Iris pigment epithelial cell (primary cell): ENCODE measurements at regions not wholly inside any gene's neighbourhood (a gene's known extent, or its start where the extent isn't known, plus 50 kb on each side); places are given as distances from the start of the nearest gene placed in this dataset.
A peak's percentile ranks its signal among the peaks of the same experiment; 100 is the strongest.
"Not testable (repeated sequence)": the region's sequence is repeated elsewhere in the genome, so short reads cannot be mapped to it uniquely, and the experiment has no call there.

ENCODE experiments used
- DNase-seq: peaks from one replicate; pipeline ENCODE4 v3.0.0-alpha.2; 2011; ENCODE audit warnings: low read depth

- DNase-seq, result no peak
Measured at GRCh38 chr5:115469904-115470516, 74.6 kb downstream of the FEM1C start.

GRCh38 chr5:115467628-115468027, 76.9 kb downstream of the FEM1C start:
- DNase-seq, result peak; percentile 48

- no peak for DNase-seq
Measured at GRCh38 chr5:115465431-115465830, 79.1 kb downstream of the FEM1C start.

- DNase-seq, result no peak
Measured at GRCh38 chr5:115463983-115464382, 80.6 kb downstream of the FEM1C start.

- peak; percentile 89 for DNase-seq
Measured at GRCh38 chr5:115461506-115462290, 82.9 kb downstream of the FEM1C start.

- peak; percentile 68 for DNase-seq
Measured at GRCh38 chr5:115461093-115461492, 83.5 kb downstream of the FEM1C start.

- peak; percentile 88 for DNase-seq
Measured at GRCh38 chr5:115460472-115460871, 84.1 kb downstream of the FEM1C start.

GRCh38 chr5:115459855-115460341, 84.7 kb downstream of the FEM1C start:
- peak; percentile 59 for DNase-seq

GRCh38 chr5:115458416-115458815, 86.2 kb downstream of the FEM1C start:
- DNase-seq, result no peak

GRCh38 chr5:115458003-115458409, 86.6 kb downstream of the FEM1C start:
- peak; percentile 35 for DNase-seq

- DNase-seq, result no peak
Measured at GRCh38 chr5:115457571-115457970, 87.0 kb downstream of the FEM1C start.

- no peak for DNase-seq
Measured at GRCh38 chr5:115456539-115457040, 88.0 kb downstream of the FEM1C start.

GRCh38 chr5:115456056-115456455, 88.5 kb downstream of the FEM1C start:
- peak; percentile 79 for DNase-seq

- peak; percentile 99 for DNase-seq
Measured at GRCh38 chr5:115455301-115455707, 89.3 kb downstream of the FEM1C start.

GRCh38 chr5:115453391-115454095, 91.0 kb downstream of the FEM1C start:
- DNase-seq, result no peak

- DNase-seq, result peak; percentile 42
Measured at GRCh38 chr5:115452536-115453235, 91.9 kb downstream of the FEM1C start.

- no peak for DNase-seq
Measured at GRCh38 chr5:115452083-115452482, 92.5 kb downstream of the FEM1C start.

GRCh38 chr5:115450741-115451140, 93.8 kb downstream of the FEM1C start:
- DNase-seq, result peak; percentile 90

- DNase-seq, result not testable (repeated sequence)
Measured at GRCh38 chr5:115448630-115449029, 95.9 kb downstream of the FEM1C start.

- DNase-seq, result no peak
Measured at GRCh38 chr5:115440782-115441451, 103.7 kb downstream of the FEM1C start.

- no peak for DNase-seq
Measured at GRCh38 chr5:115439639-115440038, 104.9 kb downstream of the FEM1C start.
